NCI-H2029 treated with DMSO at 0.1 percent for 48 hours (cell line): ENCODE measurements at regions not wholly inside any gene's neighbourhood (a gene's known extent, or its start where the extent isn't known, plus 50 kb on each side); places are given as distances from the start of the nearest gene placed in this dataset.
"Not testable (repeated sequence)": the region's sequence is repeated elsewhere in the genome, so short reads cannot be mapped to it uniquely, and the experiment has no call there.

ENCODE experiments used
- DNase-seq: peaks from one replicate; lab custom pipeline; 2025; lab: John Stamatoyannopoulos, UW

DNA sequence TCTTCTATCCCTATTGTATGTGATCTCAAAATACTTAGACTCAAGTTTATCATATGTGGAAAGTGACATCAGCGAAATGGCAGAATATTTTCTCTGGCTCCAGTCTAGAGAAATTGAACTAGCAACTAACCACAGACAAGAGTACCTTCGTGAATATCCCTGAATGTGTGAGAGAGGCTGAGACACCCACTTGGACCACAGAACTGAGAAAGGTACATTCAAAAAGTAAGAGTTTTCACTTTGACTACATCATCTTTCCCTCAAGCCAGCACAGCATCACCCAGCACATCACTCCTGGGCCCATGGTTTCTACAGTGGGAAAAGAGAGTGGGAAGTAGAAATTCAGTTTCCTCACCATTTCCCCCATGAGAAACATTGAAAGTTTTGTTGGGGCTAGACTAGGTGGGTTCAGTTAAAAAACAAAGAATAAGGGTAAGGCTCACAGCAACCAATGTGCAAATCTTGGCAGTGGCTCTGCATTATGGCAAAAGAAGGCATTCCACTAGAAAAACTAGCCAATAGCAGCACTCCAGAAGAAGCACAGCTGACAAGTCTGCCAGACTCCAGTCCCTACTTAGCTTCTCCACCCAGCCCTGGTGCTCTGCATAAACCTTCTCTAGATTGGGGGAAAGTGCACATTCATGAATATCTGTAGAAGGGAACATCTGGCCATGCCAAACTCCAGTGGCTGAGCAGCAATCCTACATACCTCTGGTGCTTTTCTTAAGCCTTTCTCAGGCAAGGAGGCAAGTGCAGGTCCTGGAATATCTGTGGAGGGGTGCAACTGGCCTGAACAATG lies 225.6 kb upstream of the VLDLR start:
- no peak for DNase-seq

- DNase-seq = no peak
These were observed 224.8 kb upstream of the VLDLR start for GRCh38 chr9:2396622-2397285.

DNA sequence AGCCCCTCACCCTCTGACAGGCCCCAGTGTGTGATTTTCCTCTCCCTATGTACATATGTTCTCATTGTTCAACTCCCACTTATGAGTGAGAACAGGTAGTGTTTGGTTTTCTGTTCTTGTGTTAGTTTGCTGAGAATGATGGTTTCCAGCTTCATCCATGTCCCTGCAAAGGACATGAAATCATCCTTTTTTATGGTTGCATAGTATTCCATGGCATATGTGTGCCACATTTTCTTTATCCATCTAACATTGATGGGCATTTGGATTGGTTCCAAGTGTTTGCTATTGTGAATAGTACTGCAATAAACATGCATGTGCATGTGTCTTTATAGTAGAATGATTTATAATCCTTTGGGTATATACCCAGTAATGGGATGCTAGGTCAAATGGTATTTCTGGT lies 223.7 kb upstream of the VLDLR start:
- DNase-seq = not testable (repeated sequence)

DNA sequence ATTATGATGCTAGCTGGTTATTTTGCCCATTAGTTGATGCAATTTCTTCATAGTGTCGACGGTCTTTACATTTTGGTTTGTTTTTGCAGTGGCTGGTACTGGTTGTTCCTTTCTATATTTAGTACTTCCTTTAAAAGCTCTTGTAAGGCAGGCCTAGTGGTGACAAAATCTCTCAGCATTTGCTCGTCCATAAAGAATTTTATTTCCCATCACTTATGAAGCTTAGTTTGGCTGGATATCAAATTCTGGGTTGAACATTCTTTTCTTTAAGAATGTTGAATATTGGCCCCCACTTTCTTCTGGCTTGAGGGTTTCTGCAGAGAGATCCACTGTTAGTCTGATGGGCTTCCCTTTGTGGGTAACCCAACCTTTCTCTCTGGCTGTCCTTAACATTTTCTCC lies 219.8 kb upstream of the VLDLR start:
- DNase-seq = not testable (repeated sequence)

- DNase-seq = no peak
These were observed 217.9 kb upstream of the VLDLR start for GRCh38 chr9:2403701-2404100.

GRCh38 chr9:2406252-2406651 lies 215.3 kb upstream of the VLDLR start:
- no peak for DNase-seq

- no peak for DNase-seq
These were observed 214.1 kb upstream of the VLDLR start for GRCh38 chr9:2407450-2407849.

- DNase-seq = no peak
These were observed 209.9 kb upstream of the VLDLR start for GRCh38 chr9:2411459-2412215.

DNA sequence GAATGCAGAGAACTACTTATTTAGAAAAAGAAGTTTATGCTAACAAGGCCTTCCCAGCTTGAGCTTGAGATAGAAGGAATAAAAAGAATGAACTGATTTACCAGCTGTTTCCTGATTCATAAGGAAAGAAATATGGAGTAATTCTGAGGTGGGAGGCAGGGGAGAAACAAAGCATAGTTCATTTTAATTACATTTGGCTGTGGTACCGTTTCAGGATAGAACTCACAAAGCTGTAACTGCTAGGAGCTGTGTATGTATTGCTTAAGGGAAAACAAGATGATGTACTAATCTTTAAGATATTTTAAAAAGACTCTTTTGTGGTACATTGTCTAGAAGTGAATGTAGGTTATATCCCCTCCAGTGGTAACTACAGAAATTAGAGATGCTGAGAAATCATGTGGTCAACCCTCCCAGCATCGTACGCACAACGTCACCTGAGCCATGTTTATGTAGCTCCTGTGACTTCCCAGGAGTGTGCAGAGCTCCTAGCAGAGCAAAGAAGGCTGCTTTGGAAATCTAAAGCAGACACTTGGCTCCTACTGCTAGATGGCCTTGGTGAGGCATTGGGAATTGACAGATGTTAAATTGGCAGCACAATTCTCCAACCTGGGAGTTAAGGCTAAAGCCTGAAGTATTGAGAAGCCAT lies 208.3 kb upstream of the VLDLR start:
- DNase-seq = no peak

DNA sequence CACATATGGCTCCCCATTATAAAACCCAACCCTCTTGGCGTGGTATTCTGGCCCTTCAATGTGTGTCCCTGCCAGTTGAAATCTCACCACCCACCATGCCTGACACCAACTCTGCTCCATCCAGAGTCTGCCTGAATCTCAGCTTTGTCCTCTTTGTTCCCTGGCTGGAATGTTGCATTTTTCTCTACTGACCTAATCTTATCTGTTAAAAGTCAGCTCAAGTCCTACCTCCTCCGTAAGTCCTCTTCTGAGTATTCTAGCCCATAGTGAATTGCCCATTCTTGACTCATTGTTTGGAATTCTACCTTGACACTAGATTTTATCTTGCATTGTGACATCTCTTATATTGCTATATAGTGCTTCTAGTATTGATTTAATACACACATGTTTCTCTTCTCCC lies 207.1 kb upstream of the VLDLR start:
- no peak for DNase-seq

DNA sequence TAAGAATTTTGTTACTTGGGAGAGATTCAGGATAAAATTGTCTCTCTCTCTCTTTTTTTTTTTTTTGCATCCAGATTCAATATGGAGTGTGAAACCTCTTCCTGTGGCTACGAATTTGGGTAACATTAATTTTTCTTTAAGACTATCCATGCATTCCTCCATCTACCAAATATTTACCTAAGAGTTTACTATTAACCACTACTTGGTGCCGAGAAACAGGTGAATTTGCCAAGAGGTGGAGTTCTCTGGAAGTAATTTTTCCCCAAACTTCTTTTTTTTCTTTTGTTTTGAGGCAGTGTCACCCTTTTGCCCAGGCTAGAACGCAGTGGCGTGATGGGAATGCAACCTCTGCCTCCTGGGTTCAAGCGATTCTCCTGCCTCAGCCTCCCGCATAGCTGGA lies 206.3 kb upstream of the VLDLR start:
- DNase-seq = no peak

- no peak for DNase-seq
These were observed 203.9 kb upstream of the VLDLR start for GRCh38 chr9:2417730-2418129.

DNA sequence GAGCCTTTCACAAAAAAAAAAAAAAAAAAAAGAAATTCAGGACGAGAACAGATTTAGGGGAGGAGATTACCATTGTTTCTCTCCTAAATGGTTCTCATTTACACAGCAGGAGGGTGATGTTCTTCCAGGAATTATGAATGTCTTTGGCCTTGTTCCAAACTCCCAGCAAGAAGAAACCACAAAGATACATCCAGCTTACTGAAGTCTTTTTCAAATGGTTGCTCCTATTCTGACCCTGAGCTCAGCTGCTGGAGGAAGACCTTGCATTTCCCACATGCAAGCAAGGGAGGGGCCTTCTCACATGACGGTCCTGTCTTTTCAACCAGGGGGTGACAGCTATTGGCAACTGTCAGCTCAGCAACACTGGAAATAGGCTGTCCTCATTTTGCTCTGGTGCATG lies 203.0 kb upstream of the VLDLR start:
- no peak for DNase-seq

GRCh38 chr9:2419347-2419746 lies 202.2 kb upstream of the VLDLR start:
- DNase-seq = no peak

GRCh38 chr9:2420543-2420942 lies 201.0 kb upstream of the VLDLR start:
- no peak for DNase-seq

DNA sequence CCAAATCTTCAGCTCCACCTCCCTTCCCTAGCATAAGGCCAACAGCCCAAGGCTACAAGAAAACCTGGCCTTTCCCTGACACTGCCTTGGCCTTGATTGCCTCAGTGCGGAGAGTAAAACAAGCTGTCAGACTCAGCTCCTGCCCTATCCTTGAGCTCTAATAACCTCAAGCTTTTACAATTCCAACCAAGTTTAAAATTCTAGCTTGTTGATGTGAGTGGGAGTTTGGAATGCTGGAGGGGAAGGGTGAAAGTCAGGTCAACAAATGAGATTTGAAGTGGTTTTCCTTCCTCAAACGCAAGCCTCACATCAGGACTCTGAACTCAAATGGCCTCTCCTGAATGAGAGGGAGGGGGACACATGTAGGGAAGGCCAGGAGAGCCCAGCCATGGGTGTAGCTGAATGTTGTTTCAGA lies 197.0 kb upstream of the VLDLR start:
- DNase-seq = no peak

- no peak for DNase-seq
These were observed 195.9 kb upstream of the VLDLR start for GRCh38 chr9:2425676-2426075.

DNA sequence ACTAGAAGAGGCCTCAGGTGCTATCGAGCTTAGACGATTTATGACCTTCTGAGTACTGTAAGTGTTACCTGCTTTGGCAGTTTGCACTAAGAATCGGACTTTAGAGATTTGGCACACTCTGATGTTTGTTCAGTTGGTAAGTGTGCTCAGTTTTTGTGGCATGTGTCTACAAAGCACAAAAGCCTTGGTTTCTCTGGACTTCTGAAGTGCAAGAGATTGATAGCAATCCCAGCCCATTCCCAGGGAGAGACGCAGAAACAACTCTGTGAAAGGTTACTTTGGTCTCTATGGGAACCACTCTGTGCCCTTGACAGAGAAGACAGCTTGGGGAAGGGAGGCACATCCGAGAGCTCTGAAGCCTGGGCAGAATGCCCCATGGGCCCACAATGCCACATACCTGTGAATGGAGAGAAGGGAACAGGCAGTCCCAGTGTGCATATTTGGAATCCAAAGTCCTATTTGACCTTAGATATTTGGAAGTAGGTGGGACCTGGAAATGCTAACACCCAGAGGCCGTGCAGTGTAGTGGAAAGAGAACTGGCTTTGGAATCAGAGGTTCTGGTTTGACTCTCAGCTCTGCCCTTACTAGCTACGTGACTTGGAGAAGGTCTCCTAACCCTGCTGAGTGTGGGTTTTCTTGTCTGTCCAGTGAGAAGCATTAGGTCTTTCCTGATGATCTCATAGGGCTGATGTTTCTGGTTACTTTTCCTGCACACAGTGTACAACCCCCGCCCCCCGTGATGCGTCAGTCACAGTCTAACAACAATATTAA lies 194.3 kb upstream of the VLDLR start:
- DNase-seq = peak; percentile 81

GRCh38 chr9:2439957-2440356 lies 181.6 kb upstream of the VLDLR start:
- no peak for DNase-seq

DNA sequence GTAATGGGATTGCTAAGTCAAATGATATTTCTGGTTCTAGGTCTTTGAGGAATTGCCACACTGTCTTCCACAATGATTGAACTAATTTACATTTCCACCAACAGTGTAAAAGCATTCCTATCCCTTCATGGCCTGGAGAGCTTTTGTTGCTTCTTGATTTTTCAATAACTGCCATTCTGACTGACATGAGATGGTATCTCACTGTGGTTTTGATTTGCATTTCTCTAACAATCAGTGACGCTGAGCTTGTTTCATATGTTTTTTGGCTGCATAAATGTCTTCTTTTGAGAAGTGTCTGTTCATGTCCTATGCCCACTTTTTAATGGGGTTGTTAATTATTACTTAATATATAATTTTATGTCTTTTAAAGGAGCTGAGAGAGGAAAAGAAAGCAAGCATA lies 177.7 kb upstream of the VLDLR start:
- not testable (repeated sequence) for DNase-seq

DNA sequence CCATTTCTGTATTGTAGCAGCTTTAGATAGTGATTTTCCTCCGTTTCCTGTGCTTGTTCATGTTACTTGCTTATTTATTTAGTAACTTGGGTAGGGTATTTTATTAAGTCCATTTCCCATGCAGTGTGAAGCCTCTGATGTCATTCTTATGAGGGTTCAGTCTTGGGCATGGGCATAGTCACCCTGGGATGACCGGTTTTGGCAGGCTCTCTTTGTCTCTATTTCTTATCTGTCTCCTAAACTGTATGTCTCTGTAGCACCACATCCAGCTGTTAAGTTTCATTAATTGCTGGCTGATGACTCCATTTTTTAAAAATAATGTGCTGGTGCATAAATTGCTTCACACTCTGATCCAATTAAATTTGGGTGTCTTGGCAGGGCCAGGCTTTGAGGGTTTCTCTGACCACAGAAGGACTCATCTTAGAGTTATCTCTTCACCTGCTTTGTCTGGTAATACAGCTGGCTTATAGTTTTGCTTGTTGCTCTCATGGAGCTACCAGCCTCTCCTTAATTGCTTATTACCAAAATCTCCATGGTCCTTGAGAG lies 173.3 kb upstream of the VLDLR start:
- no peak for DNase-seq
